ENCODE measurements at regions not wholly inside any gene's neighbourhood (a gene's known extent, or its start where the extent isn't known, plus 50 kb on each side); places are given as distances from the start of the nearest gene placed in this dataset.

GRCh38 chr15:93451822-93452221 is 362.8 kb upstream of the RGMA start:
- TF ChIP-seq CTCF (IDR thresholded peaks at IDR 0.05) (no peak), POLR2A (IDR thresholded peaks at IDR 0.05) (no peak)
